SHP77 treated with DMSO at 0.1 percent for 48 hours (cell line): ENCODE measurements at regions not wholly inside any gene's neighbourhood (a gene's known extent, or its start where the extent isn't known, plus 50 kb on each side); places are given as distances from the start of the nearest gene placed in this dataset.
"Not testable (repeated sequence)": the region's sequence is repeated elsewhere in the genome, so short reads cannot be mapped to it uniquely, and the experiment has no call there.

Experiments used
- DNase-seq: peaks from one replicate; lab custom pipeline; 2025; lab: John Stamatoyannopoulos, UW

GRCh38 chr5:107772418-107773310 lies 101.9 kb upstream of the EFNA5 start:
- DNase-seq = peak; percentile 7

GRCh38 chr5:107771926-107772325 lies 101.2 kb upstream of the EFNA5 start:
- DNase-seq = no peak

DNA sequence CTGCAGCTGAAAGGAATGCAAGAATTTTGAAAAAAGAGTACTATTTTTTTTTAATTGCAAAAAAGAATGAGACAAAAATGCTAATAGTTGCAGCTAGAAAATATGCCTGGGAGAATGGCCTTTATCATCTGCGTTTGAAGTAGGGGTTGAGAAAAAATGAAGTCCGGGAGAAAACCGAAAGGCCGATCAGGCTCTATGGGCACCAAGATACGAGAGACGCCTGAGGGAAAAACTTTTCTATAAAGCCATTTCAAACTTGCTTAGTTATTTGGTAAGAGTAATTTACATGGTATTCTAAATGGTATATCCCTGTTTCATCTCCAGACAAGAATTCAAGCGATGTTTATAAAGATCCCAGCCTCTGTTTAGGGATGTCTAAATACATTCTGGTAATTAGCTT lies 99.3 kb upstream of the EFNA5 start:
- no peak for DNase-seq

- no peak for DNase-seq
Observed at GRCh38 chr5:107769519-107769918, 98.8 kb upstream of the EFNA5 start.

DNA sequence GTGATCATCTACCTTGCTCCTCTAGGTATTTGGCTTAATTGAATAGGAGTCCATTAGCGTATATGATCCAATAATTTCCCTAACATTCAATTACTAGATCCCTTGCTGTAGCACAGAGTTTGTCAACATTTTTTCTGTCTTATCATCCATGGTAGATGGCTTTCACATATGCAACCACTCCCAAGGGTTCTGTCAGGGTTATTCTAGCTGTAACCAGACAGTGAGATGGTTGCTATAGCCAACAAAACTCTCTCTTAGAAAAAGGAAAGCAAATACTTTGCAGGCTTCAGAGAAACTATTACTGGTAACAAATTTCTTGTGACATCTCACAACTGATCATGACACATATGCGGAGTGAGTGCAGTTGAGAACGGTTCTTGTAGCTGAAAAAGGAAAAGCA lies 96.2 kb upstream of the EFNA5 start:
- DNase-seq = no peak

- DNase-seq = no peak
Observed at GRCh38 chr5:107766439-107766838, 95.7 kb upstream of the EFNA5 start.

GRCh38 chr5:107765805-107766063 lies 95.0 kb upstream of the EFNA5 start:
- DNase-seq = no peak

- DNase-seq = no peak
Observed at GRCh38 chr5:107764976-107765804, 94.5 kb upstream of the EFNA5 start.

GRCh38 chr5:107764282-107764681 lies 93.5 kb upstream of the EFNA5 start:
- no peak for DNase-seq

DNA sequence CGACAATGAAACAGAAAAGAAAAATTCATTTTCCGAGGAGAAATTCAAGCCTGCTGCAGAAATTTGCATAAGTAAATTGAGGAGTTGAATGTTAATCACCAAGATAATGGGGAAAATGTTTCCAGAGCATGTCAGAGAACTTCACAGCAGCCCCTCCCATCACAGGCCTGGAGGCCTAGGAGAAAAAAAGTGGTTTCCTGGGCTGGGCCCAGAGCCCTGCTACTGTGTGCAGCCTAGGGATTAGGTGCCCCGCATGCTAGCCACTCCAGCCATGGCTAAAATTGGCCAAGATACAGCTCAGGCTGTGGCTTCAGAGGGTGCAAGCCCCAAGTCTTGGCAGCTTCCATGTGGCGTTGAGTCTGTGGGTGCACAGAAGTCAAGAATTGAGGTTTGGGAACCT lies 82.7 kb upstream of the EFNA5 start:
- no peak for DNase-seq

DNA sequence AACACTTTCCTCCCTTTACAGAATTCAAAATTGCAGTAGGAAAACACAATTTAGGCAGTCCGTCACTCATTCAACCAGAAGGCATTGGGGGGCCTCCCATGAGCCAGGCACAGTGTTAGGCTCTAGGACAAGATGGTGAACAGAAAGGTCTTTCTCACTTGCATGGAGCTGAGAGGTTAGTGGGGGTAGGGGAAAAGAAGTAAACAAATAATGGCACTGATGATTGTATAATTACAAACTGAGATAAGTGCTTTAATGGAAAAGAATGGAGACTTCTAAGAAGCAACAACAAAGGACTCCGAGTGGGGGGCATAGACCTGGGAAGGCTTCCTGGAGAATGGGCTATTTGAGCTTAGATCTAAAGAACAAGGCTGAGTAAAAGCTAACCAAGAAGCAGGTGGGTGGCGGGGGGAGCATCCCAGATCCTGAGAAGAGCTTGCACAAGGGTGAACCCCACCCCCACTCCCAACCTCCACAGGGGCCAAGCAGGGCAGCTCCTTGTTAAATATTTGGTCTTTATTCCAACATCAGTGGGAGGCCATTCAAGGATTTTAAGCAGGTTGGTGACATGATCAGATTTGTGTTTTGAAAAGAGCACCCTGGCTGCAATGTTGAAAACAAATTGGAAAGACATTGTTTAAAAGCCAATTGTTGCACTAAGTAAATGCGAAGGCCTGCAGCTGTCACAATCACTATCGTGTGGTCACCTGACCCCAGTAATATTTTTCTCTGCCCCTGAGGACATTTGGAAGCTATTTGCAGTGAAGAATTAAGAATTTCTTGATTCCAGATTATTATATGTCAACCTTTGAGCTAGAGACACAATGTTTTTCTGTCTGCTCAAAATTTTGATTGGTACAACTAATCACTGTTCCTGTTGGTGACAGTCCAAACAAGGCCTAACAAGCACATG lies 73.9 kb upstream of the EFNA5 start:
- DNase-seq = no peak

- no peak for DNase-seq
Observed at GRCh38 chr5:107743373-107744000, 72.8 kb upstream of the EFNA5 start.

DNA sequence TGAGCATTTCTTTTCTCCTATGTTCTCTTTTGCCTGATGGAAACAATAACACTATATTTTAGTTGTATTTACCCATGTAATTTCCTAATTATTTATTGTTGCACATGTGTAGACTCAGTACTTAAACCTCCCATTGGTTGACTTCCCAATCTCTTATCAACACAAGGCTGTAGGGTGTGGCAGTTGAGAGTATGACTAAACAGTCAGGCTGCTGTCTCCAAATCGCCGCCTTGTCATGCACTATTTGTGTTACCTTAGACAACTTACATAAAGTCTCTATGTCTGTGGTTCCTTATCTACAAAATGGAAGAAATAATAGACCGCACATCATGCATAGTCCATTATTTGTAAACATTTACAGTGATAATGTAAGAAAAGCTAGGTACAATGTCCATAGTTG lies 68.9 kb upstream of the EFNA5 start:
- no peak for DNase-seq

- DNase-seq = no peak
Observed at GRCh38 chr5:107736638-107737037, 65.9 kb upstream of the EFNA5 start.

GRCh38 chr5:107736089-107736488 lies 65.4 kb upstream of the EFNA5 start:
- not testable (repeated sequence) for DNase-seq

GRCh38 chr5:107735558-107735957 lies 64.8 kb upstream of the EFNA5 start:
- DNase-seq = no peak

GRCh38 chr5:107726896-107727295 lies 56.2 kb upstream of the EFNA5 start:
- DNase-seq = no peak

DNA sequence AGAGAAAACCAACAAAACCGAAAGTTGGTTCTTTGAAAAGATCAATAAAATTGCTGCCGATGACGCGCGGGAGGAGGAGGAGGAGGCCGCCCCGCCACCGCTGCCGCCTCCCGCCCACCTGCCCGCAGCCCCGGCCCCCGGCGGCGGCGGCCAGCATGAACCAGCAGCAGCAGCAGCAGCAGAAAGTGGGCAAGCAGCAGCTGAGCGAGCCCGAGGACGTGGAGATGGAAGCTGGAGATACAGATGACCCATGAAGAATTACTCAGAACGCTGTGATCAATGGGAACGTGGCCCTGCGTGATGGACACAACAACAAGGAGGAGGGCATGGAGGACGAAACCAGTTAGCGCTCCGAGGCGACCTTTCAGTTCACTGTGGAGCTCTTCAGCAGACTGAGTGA lies 53.9 kb upstream of the EFNA5 start:
- DNase-seq = no peak

DNA sequence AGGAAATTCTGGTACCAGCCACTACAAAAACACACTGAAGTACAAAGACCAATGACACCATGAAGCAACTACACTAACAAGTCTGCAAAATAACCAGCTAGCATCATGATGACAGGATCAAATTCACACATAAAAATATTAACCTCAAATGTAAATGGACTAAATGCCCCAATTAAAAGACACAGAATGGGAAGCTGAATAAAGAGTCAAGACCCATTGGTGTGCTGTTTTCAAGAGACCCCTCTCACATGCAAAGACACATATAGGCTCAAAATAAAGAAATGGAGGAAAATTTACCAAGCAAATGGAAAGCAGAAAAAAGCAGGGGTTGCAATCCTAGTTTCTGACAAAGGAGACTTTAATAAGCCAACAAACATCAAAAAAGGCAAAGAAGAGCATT lies 50.5 kb upstream of the EFNA5 start:
- not testable (repeated sequence) for DNase-seq
